ENCODE measurements at regions not wholly inside any gene's neighbourhood (a gene's known extent, or its start where the extent isn't known, plus 50 kb on each side); places are given as distances from the start of the nearest gene placed in this dataset.
"Not testable (repeated sequence)": the region's sequence is repeated elsewhere in the genome, so short reads cannot be mapped to it uniquely, and the experiment has no call there.

- H3K4me1 ChIP-seq: no peaks in the 10 kb centered on the region
- H3K9me3 ChIP-seq: peaks cover 0 to 4% (median 0%) of the 10 kb centered on the region in 4 donors
- 74 to 75% methylated on average over 28 to 30 of the region's 30 CpGs for WGBS, 2 donors
- no peaks in the 10 kb centered on the region for H3K36me3 ChIP-seq
- DNase-seq: no peak
- TF ChIP-seq POLR2A (IDR thresholded peaks at IDR 0.05): no peak
- TF ChIP-seq, protein P1, sequence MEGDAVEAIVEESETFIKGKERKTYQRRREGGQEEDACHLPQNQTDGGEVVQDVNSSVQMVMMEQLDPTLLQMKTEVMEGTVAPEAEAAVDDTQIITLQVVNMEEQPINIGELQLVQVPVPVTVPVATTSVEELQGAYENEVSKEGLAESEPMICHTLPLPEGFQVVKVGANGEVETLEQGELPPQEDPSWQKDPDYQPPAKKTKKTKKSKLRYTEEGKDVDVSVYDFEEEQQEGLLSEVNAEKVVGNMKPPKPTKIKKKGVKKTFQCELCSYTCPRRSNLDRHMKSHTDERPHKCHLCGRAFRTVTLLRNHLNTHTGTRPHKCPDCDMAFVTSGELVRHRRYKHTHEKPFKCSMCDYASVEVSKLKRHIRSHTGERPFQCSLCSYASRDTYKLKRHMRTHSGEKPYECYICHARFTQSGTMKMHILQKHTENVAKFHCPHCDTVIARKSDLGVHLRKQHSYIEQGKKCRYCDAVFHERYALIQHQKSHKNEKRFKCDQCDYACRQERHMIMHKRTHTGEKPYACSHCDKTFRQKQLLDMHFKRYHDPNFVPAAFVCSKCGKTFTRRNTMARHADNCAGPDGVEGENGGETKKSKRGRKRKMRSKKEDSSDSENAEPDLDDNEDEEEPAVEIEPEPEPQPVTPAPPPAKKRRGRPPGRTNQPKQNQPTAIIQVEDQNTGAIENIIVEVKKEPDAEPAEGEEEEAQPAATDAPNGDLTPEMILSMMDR (IDR thresholded peaks at IDR 0.05): no peak
- TF ChIP-seq EP300 (IDR thresholded peaks at IDR 0.05): no peak
- TF ChIP-seq POLR2AphosphoS5 (IDR thresholded peaks at IDR 0.05): no peak
- no peak overlapping the region for H3K4me3 ChIP-seq
- no peaks in the 10 kb centered on the region for H3K27me3 ChIP-seq
- no peak overlapping the region for H3K27ac ChIP-seq
- intact Hi-C loops (cut with DNase I): no loop called here
Measured at GRCh38 chr2:180873219-180873618, 107.2 kb upstream of the UBE2E3 start.

- H3K27me3 ChIP-seq; DNase-seq; H3K4me1 ChIP-seq; H3K36me3 ChIP-seq; H3K4me3 ChIP-seq; H3K9me3 ChIP-seq; intact Hi-C loops (cut with DNase I); H3K27ac ChIP-seq: not testable (repeated sequence)
- 93 to 94% methylated on average over 8 of the region's 8 CpGs for WGBS, 2 donors
Measured at GRCh38 chr2:180872781-180873180, 107.6 kb upstream of the UBE2E3 start.

DNA sequence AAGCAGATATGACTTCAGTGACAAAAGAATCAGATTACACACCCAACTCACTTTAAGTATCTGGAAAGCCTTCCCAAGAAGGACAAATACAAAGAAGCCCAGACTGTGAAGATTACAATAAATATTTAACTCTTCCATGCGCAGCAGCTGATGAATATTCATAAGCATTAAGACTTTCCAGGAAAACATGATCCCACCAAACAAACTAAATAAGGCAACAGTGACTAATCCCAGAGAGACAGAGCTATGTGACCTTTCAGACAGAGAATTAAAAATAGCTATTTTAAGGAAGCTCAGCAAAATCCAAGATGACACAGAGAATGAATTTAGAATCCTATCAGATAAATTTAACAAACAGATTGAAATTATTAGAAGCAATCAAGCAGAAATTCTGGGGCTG is 108.2 kb upstream of the UBE2E3 start:
- Histone ChIP-seq H3K27ac (no peak overlapping the region), H3K4me1 (no peaks in the 10 kb centered on the region), H3K4me3 (no peak overlapping the region), H3K36me3 (no peaks in the 10 kb centered on the region), H3K27me3 (no peaks in the 10 kb centered on the region), H3K9me3 (peaks cover 0 to 4% (median 0%) of the 10 kb centered on the region in 4 donors)
- DNase-seq: no peak
- intact Hi-C loops (cut with DNase I): no loop called here
- TF ChIP-seq, protein P1 (IDR thresholded peaks at IDR 0.05): no peak
- TF ChIP-seq POLR2AphosphoS5 (IDR thresholded peaks at IDR 0.05) (no peak), POLR2A (IDR thresholded peaks at IDR 0.05) (no peak), EP300 (IDR thresholded peaks at IDR 0.05) (no peak)
- WGBS, 2 donors: 83 to 84% methylated on average over 1 of the region's 1 CpG

GRCh38 chr2:180871649-180872048 is 108.8 kb upstream of the UBE2E3 start:
- 68 to 69% methylated on average over 4 of the region's 4 CpGs for WGBS, 2 donors
- intact Hi-C loops (cut with DNase I): no loop called here

GRCh38 chr2:180849851-180850250 is 130.6 kb upstream of the UBE2E3 start:
- no peaks in the 10 kb centered on the region for H3K27me3 ChIP-seq
- H3K36me3 ChIP-seq: no peaks in the 10 kb centered on the region
- intact Hi-C loops (cut with DNase I): no loop called here
- no peaks in the 10 kb centered on the region for H3K4me1 ChIP-seq
- H3K4me3 ChIP-seq: no peak overlapping the region
- TF ChIP-seq POLR2A (IDR thresholded peaks at IDR 0.05): no peak
- TF ChIP-seq, protein P1 (IDR thresholded peaks at IDR 0.05): no peak
- no peak for TF ChIP-seq EP300 (IDR thresholded peaks at IDR 0.05)
- TF ChIP-seq POLR2AphosphoS5 (IDR thresholded peaks at IDR 0.05): no peak
- H3K27ac ChIP-seq: no peak overlapping the region
- 90 to 92% methylated on average over 2 of the region's 2 CpGs for WGBS, 2 donors
- no peak for DNase-seq
- H3K9me3 ChIP-seq: no peaks in the 10 kb centered on the region

More at GRCh38 chr2:180871649-180872048, 108.8 kb upstream of the UBE2E3 start:
- Histone ChIP-seq H3K4me3 (no peak overlapping the region), H3K27ac (no peak overlapping the region), H3K4me1 (no peaks in the 10 kb centered on the region), H3K27me3 (no peaks in the 10 kb centered on the region), H3K9me3 (no peaks in the 10 kb centered on the region), H3K36me3 (no peaks in the 10 kb centered on the region)
- DNase-seq: no peak
- TF ChIP-seq POLR2A (IDR thresholded peaks at IDR 0.05): no peak
- no peak for TF ChIP-seq EP300 (IDR thresholded peaks at IDR 0.05)
- TF ChIP-seq POLR2AphosphoS5 (IDR thresholded peaks at IDR 0.05): no peak
- TF ChIP-seq, protein P1 (IDR thresholded peaks at IDR 0.05): no peak

Measured in sigmoid colon (tissue), 6 donors.